Uterus (tissue), 2 donors: ENCODE measurements at regions not wholly inside any gene's neighbourhood (a gene's known extent, or its start where the extent isn't known, plus 50 kb on each side); places are given as distances from the start of the nearest gene placed in this dataset.

Experiments used
- CTCF ChIP-seq, 4 experiments: fragments of 200-600 bp in 2 of 4; fragments of 450-650 bp in 2 of 4; sonication (generic) in 2 of 4; IDR thresholded peaks; one replicate each; pipeline ENCODE4 v1.5.1; 2016 to 2019; ENCODE audit warnings: antibody characterized with exemption in 4 of 4, mild to moderate bottlenecking in 2 of 4, moderate library complexity in 1 of 4
- POLR2A ChIP-seq, 2 donors: fragments of 450-650 bp; IDR thresholded peaks; one replicate each; pipeline ENCODE4 v1.6.1; 2016; ENCODE audit warnings: antibody characterized with exemption in 2 of 2, mild to moderate bottlenecking in 1 of 2, moderate library complexity in 1 of 2

GRCh38 chr4:166538491-166539005 is 665.5 kb downstream of the TLL1 start:
- TF ChIP-seq CTCF (IDR thresholded peaks at IDR 0.05) (no peak), POLR2A (IDR thresholded peaks at IDR 0.05) (no peak)
